ENCODE measurements at regions not wholly inside any gene's neighbourhood (a gene's known extent, or its start where the extent isn't known, plus 50 kb on each side); places are given as distances from the start of the nearest gene placed in this dataset.
A peak's percentile ranks its signal among the peaks of the same experiment; 100 is the strongest.

- Mint-ChIP-seq H3K4me1 (ENCODE audit: low read depth) (peaks cover 37% of the 10 kb centered on the region), H3K27ac (no peak overlapping the region), H3K27me3 (no peaks in the 10 kb centered on the region), H3K4me3 (no peak overlapping the region), H3K9me3 (ENCODE audit: low read depth) (no peaks in the 10 kb centered on the region), H3K36me3 (peaks cover 2% of the 10 kb centered on the region)
Measured at GRCh38 chr15:70254311-70254869, 156.7 kb upstream of the TLE3 start.

GRCh38 chr15:70253461-70254156 lies 155.9 kb upstream of the TLE3 start:
- no peaks in the 10 kb centered on the region for H3K27me3 Mint-ChIP-seq
- H3K36me3 Mint-ChIP-seq = peaks cover 2% of the 10 kb centered on the region
- H3K9me3 Mint-ChIP-seq (ENCODE audit: low read depth) = no peaks in the 10 kb centered on the region
- no peak overlapping the region for H3K27ac Mint-ChIP-seq
- no peak overlapping the region for H3K4me3 Mint-ChIP-seq
- peaks cover 34% of the 10 kb centered on the region for H3K4me1 Mint-ChIP-seq (ENCODE audit: low read depth)

GRCh38 chr15:70252951-70253320 lies 155.2 kb upstream of the TLE3 start:
- no peaks in the 10 kb centered on the region for H3K9me3 Mint-ChIP-seq (ENCODE audit: low read depth)

GRCh38 chr15:70252056-70252950 lies 154.6 kb upstream of the TLE3 start:
- no peaks in the 10 kb centered on the region for H3K9me3 Mint-ChIP-seq (ENCODE audit: low read depth)
- H3K27ac Mint-ChIP-seq = no peak overlapping the region
- H3K4me1 Mint-ChIP-seq (ENCODE audit: low read depth) = peaks cover 34% of the 10 kb centered on the region
- H3K4me3 Mint-ChIP-seq = no peak overlapping the region
- H3K27me3 Mint-ChIP-seq = no peaks in the 10 kb centered on the region
- H3K36me3 Mint-ChIP-seq = peaks cover 2% of the 10 kb centered on the region

More at GRCh38 chr15:70252951-70253320, 155.2 kb upstream of the TLE3 start:
- H3K27ac Mint-ChIP-seq = no peak overlapping the region
- H3K36me3 Mint-ChIP-seq = peaks cover 2% of the 10 kb centered on the region
- H3K4me1 Mint-ChIP-seq (ENCODE audit: low read depth) = peaks cover 34% of the 10 kb centered on the region
- no peaks in the 10 kb centered on the region for H3K27me3 Mint-ChIP-seq
- no peak overlapping the region for H3K4me3 Mint-ChIP-seq

- no peak overlapping the region for H3K4me3 Mint-ChIP-seq
- no peaks in the 10 kb centered on the region for H3K27me3 Mint-ChIP-seq
- H3K4me1 Mint-ChIP-seq (ENCODE audit: low read depth) = peaks cover 31% of the 10 kb centered on the region
- no peaks in the 10 kb centered on the region for H3K9me3 Mint-ChIP-seq (ENCODE audit: low read depth)
- H3K27ac Mint-ChIP-seq = no peak overlapping the region
- peaks cover 2% of the 10 kb centered on the region for H3K36me3 Mint-ChIP-seq
Measured at GRCh38 chr15:70251246-70251990, 153.7 kb upstream of the TLE3 start.

- H3K36me3 Mint-ChIP-seq = peaks cover 2% of the 10 kb centered on the region
- no peak overlapping the region for H3K4me3 Mint-ChIP-seq
- H3K27ac Mint-ChIP-seq = no peak overlapping the region
- no peaks in the 10 kb centered on the region for H3K27me3 Mint-ChIP-seq
- H3K4me1 Mint-ChIP-seq (ENCODE audit: low read depth) = peaks cover 30% of the 10 kb centered on the region
- no peaks in the 10 kb centered on the region for H3K9me3 Mint-ChIP-seq (ENCODE audit: low read depth)
Measured at GRCh38 chr15:70250208-70251201, 152.8 kb upstream of the TLE3 start.

GRCh38 chr15:70249616-70250015 lies 151.9 kb upstream of the TLE3 start:
- no peak overlapping the region for H3K27ac Mint-ChIP-seq
- H3K27me3 Mint-ChIP-seq = no peaks in the 10 kb centered on the region
- H3K36me3 Mint-ChIP-seq = no peaks in the 10 kb centered on the region
- no peaks in the 10 kb centered on the region for H3K9me3 Mint-ChIP-seq (ENCODE audit: low read depth)
- H3K4me3 Mint-ChIP-seq = no peak overlapping the region
- peaks cover 32% of the 10 kb centered on the region for H3K4me1 Mint-ChIP-seq (ENCODE audit: low read depth)

GRCh38 chr15:70248116-70249025 lies 150.7 kb upstream of the TLE3 start:
- H3K4me3 Mint-ChIP-seq = peak overlapping the region; percentile 20
- H3K4me1 Mint-ChIP-seq (ENCODE audit: low read depth) = peaks cover 42% of the 10 kb centered on the region

GRCh38 chr15:70247281-70247680 lies 149.6 kb upstream of the TLE3 start:
- H3K36me3 Mint-ChIP-seq = no peaks in the 10 kb centered on the region
- H3K27me3 Mint-ChIP-seq = no peaks in the 10 kb centered on the region
- peaks cover 53% of the 10 kb centered on the region for H3K4me1 Mint-ChIP-seq (ENCODE audit: low read depth)
- no peaks in the 10 kb centered on the region for H3K9me3 Mint-ChIP-seq (ENCODE audit: low read depth)
- no peak overlapping the region for H3K27ac Mint-ChIP-seq
- H3K4me3 Mint-ChIP-seq = no peak overlapping the region

More at GRCh38 chr15:70248116-70249025, 150.7 kb upstream of the TLE3 start:
- no peaks in the 10 kb centered on the region for H3K9me3 Mint-ChIP-seq (ENCODE audit: low read depth)
- no peak overlapping the region for H3K27ac Mint-ChIP-seq
- H3K27me3 Mint-ChIP-seq = no peaks in the 10 kb centered on the region
- no peaks in the 10 kb centered on the region for H3K36me3 Mint-ChIP-seq

- no peaks in the 10 kb centered on the region for H3K27me3 Mint-ChIP-seq
- no peaks in the 10 kb centered on the region for H3K9me3 Mint-ChIP-seq (ENCODE audit: low read depth)
- peaks cover 56% of the 10 kb centered on the region for H3K4me1 Mint-ChIP-seq (ENCODE audit: low read depth)
- H3K36me3 Mint-ChIP-seq = no peaks in the 10 kb centered on the region
- H3K27ac Mint-ChIP-seq = no peak overlapping the region
- H3K4me3 Mint-ChIP-seq = no peak overlapping the region
Measured at GRCh38 chr15:70246623-70247220, 149.0 kb upstream of the TLE3 start.

- Mint-ChIP-seq H3K9me3 (ENCODE audit: low read depth) (no peaks in the 10 kb centered on the region), H3K27ac (no peak overlapping the region), H3K4me3 (no peak overlapping the region), H3K27me3 (no peaks in the 10 kb centered on the region), H3K4me1 (ENCODE audit: low read depth) (peaks cover 55% of the 10 kb centered on the region), H3K36me3 (no peaks in the 10 kb centered on the region)
Measured at GRCh38 chr15:70245932-70246622, 148.4 kb upstream of the TLE3 start.

GRCh38 chr15:70244978-70245542 lies 147.3 kb upstream of the TLE3 start:
- no peaks in the 10 kb centered on the region for H3K27me3 Mint-ChIP-seq
- no peaks in the 10 kb centered on the region for H3K9me3 Mint-ChIP-seq (ENCODE audit: low read depth)
- H3K4me1 Mint-ChIP-seq (ENCODE audit: low read depth) = peaks cover 62% of the 10 kb centered on the region
- H3K36me3 Mint-ChIP-seq = no peaks in the 10 kb centered on the region
- no peak overlapping the region for H3K4me3 Mint-ChIP-seq
- H3K27ac Mint-ChIP-seq = no peak overlapping the region

Measured in activated naive CD8-positive, alpha-beta T cell (primary cell).